ENCODE measurements at regions not wholly inside any gene's neighbourhood (a gene's known extent, or its start where the extent isn't known, plus 50 kb on each side); places are given as distances from the start of the nearest gene placed in this dataset.

DNA sequence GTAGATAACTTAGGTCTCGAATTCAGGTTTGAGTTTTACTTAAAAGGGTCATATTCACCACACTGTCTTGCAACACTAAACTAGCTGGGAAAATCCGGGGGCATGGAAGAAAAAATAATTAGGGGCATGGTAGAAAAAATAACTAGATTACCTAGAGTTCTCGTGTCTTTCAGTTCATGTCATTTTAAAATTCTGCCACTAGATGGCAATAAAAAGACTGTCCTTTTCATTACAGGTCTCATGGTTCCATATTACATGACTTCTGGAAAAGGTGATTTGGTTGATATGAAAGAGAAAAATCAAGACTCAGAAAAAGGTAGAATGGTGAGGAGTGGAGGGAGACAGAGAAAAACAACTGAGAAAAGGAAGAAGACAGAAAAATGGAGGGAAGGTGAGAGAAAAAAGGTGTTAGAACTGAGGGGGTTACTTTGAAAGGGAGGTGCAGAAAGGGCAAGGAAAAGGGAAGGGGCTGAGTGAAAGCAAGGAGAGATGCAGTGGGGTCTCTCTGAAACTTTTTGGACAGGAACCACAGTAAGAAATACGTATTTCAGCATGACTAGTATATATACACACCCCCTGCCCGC, 299.0 kb downstream of the KLF12 start:
- no peak overlapping the region for H3K27ac ChIP-seq
- no peak overlapping the region for H3K4me3 ChIP-seq
- intact Hi-C loops (cut with DNase I) = loop anchor here (2.0 to 5.0 kb wide), 2 partner anchors 302 to 452 kb away; no protein-coding TSS in a partner anchor
- TF ChIP-seq, protein P1, sequence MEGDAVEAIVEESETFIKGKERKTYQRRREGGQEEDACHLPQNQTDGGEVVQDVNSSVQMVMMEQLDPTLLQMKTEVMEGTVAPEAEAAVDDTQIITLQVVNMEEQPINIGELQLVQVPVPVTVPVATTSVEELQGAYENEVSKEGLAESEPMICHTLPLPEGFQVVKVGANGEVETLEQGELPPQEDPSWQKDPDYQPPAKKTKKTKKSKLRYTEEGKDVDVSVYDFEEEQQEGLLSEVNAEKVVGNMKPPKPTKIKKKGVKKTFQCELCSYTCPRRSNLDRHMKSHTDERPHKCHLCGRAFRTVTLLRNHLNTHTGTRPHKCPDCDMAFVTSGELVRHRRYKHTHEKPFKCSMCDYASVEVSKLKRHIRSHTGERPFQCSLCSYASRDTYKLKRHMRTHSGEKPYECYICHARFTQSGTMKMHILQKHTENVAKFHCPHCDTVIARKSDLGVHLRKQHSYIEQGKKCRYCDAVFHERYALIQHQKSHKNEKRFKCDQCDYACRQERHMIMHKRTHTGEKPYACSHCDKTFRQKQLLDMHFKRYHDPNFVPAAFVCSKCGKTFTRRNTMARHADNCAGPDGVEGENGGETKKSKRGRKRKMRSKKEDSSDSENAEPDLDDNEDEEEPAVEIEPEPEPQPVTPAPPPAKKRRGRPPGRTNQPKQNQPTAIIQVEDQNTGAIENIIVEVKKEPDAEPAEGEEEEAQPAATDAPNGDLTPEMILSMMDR (IDR thresholded peaks at IDR 0.05) = peak; percentile 53 to 70 (median 53)
- no peak for DNase-seq (ENCODE audit: low spot score in 2 of 2)
- no peaks in the 10 kb centered on the region for H3K9me3 ChIP-seq
- no peaks in the 10 kb centered on the region for H3K27me3 ChIP-seq
- no peaks in the 10 kb centered on the region for H3K4me1 ChIP-seq
- no peaks in the 10 kb centered on the region for H3K36me3 ChIP-seq

DNA sequence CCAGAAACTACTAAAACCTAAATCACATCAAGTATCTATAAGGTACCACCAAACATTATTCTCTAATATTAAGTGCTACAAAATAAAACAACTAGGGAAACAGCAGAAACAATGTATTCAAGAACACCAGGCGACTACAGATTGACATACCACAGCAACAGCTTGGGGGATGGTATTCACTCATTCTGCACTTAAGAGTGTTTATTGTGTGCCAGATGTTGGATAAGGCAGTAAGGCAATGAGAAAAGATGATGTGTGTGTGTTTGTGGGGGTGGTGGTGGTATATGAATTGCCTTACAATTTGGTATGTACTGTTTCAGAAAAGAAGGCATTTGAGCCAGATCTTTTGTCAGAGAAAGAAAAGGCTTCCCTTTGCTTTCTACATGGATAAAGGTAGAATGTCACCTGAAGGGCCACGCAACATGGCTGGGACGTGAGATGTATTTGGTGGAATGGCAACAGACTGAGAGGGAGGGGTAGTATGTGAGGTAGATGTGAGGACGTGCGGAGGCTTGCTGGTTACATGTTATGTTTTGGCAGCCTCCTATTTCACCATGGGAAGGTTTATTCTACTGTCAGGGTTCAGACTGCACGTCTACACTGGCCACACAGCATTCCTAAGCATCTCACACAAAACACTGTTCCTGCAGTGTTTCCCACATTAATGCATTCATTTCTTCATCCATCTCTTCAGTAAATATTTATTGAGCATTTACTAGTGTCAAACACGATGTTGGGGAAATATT, 300.7 kb downstream of the KLF12 start:
- intact Hi-C loops (cut with DNase I) = loop anchor here (2.0 kb wide), 1 partner anchor 453 kb away; no protein-coding TSS in a partner anchor
- H3K27ac ChIP-seq = no peak overlapping the region
- no peaks in the 10 kb centered on the region for H3K27me3 ChIP-seq
- no peaks in the 10 kb centered on the region for H3K36me3 ChIP-seq
- H3K9me3 ChIP-seq = no peaks in the 10 kb centered on the region
- DNase-seq (ENCODE audit: low spot score in 2 of 2) = no peak
- H3K4me1 ChIP-seq = no peaks in the 10 kb centered on the region
- TF ChIP-seq, protein P1 (IDR thresholded peaks at IDR 0.05) = no peak
- H3K4me3 ChIP-seq = no peak overlapping the region

DNA sequence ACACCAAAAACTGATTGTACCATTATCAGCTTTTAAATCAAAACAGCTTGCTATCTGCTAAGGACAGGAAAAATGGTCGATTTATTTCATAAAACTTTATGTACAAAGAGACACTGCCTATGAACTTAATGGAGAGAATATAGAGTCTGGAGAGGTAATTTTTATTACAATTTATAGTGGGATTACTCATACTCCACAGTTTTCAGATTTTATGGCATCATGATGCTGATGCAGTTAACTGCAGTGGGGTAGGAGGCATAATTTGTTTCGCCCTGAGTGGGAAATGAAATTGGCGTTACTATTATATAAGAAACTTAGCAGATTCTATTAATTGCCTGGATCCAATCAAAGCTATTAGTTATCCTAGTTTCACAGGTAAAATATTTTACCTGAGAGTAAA, 301.4 kb downstream of the KLF12 start:
- intact Hi-C loops (cut with DNase I) = no loop called here
- TF ChIP-seq, protein P1 (IDR thresholded peaks at IDR 0.05) = no peak
- Histone ChIP-seq H3K9me3 (no peaks in the 10 kb centered on the region), H3K27ac (no peak overlapping the region), H3K27me3 (no peaks in the 10 kb centered on the region), H3K36me3 (no peaks in the 10 kb centered on the region), H3K4me3 (no peak overlapping the region), H3K4me1 (peaks cover 0 to 3% of the 10 kb centered on the region in 2 donors)
- DNase-seq (ENCODE audit: low spot score in 2 of 2) = no peak

DNA sequence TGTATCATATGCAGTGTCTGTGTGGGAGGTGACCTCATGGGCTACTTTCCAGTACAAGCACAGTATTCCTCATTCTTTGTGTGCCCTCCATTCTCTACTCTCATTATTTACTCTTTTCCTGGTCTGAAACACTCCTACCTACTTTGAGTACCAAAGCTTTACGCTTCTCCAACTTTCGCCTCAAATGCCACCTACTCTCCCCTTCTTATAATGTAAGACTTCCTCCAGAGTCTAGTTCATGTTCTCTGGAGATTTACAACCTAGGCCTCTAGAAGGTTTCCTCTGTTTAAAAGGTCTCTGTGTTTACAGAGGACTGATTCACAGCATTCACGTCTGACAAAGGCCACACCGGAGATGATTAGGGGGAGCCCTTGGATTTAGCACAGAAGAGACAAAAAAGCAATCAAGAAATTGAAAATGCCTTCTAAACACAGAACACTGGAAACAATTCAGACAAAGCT, 302.0 kb downstream of the KLF12 start:
- H3K27ac ChIP-seq = no peak overlapping the region
- peaks cover 0 to 3% of the 10 kb centered on the region in 2 donors for H3K4me1 ChIP-seq
- intact Hi-C loops (cut with DNase I) = no loop called here
- no peaks in the 10 kb centered on the region for H3K36me3 ChIP-seq
- no peaks in the 10 kb centered on the region for H3K9me3 ChIP-seq
- no peaks in the 10 kb centered on the region for H3K27me3 ChIP-seq
- TF ChIP-seq, protein P1 (IDR thresholded peaks at IDR 0.05) = no peak
- H3K4me3 ChIP-seq = no peak overlapping the region
- DNase-seq (ENCODE audit: low spot score in 2 of 2) = no peak

DNA sequence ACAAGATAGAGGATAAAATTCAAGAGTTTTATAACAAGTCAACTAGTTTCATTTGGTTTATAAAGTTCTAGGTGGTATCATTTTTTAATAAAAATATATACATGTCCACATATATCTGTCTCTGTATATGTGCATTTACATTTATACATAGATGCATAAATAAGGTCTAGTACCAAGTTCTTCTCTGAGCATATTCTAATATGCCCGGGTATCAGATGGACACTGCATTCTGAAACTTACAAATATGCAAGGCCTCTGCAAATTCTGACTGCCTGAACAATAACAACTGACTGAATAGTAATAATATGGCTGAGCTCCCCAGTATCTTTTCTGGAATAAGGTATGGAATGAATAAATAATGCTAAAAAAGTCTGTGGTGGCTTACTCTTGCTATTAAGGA, 304.8 kb downstream of the KLF12 start:
- intact Hi-C loops (cut with DNase I) = no loop called here
- H3K36me3 ChIP-seq = no peaks in the 10 kb centered on the region
- TF ChIP-seq, protein P1 (IDR thresholded peaks at IDR 0.05) = no peak
- H3K4me1 ChIP-seq = peaks cover 0 to 3% of the 10 kb centered on the region in 2 donors
- H3K9me3 ChIP-seq = no peaks in the 10 kb centered on the region
- DNase-seq (ENCODE audit: low spot score in 2 of 2) = no peak
- no peaks in the 10 kb centered on the region for H3K27me3 ChIP-seq
- no peak overlapping the region for H3K4me3 ChIP-seq
- no peak overlapping the region for H3K27ac ChIP-seq
